ENCODE measurements at regions not wholly inside any gene's neighbourhood (a gene's known extent, or its start where the extent isn't known, plus 50 kb on each side); places are given as distances from the start of the nearest gene placed in this dataset.
A peak's percentile ranks its signal among the peaks of the same experiment; 100 is the strongest.
"Not testable (repeated sequence)": the region's sequence is repeated elsewhere in the genome, so short reads cannot be mapped to it uniquely, and the experiment has no call there.

DNA sequence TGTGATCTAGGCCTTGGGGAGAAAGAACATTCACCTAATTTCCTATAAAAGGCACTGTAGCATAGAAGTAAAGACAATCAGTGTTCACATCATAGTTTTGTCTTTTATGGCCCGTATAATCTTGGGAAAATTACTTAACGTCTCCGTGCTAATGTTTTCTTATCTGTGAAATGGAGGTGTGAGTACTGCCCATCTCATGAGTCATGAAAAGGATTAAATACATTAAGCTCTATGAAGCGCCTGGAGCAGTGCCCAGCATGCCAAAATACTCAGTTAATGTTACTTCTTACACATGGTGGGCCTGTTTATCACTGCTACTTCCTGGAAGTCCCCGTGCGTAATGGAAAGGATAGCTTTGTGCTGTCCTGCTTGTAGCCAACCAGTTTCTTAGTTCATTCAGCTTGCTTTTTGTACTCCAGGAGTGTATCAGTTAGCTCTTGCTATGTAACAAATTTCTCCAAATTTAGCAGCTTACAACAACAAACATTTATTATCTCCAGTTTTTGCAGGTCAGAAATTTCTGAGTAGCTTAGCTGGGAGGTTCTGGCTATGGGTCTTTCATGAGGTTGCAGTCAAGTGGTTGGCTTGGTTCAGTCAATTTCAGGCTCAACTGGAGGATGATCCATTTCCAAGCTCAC, 103.6 kb upstream of the BMP2 start:
- no peak for DNase-seq (ENCODE audit: low read depth)
- no peak overlapping the region for H3K4me3 ChIP-seq (ENCODE audit: low read depth, low read length)
- TF ChIP-seq, protein P1, sequence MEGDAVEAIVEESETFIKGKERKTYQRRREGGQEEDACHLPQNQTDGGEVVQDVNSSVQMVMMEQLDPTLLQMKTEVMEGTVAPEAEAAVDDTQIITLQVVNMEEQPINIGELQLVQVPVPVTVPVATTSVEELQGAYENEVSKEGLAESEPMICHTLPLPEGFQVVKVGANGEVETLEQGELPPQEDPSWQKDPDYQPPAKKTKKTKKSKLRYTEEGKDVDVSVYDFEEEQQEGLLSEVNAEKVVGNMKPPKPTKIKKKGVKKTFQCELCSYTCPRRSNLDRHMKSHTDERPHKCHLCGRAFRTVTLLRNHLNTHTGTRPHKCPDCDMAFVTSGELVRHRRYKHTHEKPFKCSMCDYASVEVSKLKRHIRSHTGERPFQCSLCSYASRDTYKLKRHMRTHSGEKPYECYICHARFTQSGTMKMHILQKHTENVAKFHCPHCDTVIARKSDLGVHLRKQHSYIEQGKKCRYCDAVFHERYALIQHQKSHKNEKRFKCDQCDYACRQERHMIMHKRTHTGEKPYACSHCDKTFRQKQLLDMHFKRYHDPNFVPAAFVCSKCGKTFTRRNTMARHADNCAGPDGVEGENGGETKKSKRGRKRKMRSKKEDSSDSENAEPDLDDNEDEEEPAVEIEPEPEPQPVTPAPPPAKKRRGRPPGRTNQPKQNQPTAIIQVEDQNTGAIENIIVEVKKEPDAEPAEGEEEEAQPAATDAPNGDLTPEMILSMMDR (IDR thresholded peaks at IDR 0.05; ENCODE audit: insufficient read depth, low read depth, low read length, missing control alignments): no peak

DNA sequence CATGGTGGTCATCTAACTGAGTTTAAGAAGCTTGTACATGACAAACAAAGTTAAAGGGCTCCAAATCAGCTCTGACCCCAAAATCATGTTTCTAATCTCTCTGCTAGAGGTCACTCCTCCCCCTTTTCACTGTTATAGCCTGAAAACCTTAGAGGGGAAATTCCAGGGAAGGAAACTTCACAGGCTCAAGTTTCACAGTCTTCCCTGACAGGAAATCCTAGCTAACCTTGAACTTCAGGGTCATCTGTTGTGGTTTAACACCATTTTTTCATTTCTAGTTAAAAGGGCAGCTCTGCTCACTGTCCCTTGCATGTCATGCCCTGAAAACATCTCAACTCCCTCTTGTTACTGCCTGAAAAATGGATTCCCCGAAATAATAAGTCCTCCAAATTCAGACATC, 104.4 kb upstream of the BMP2 start:
- TF ChIP-seq, protein P1 (IDR thresholded peaks at IDR 0.05; ENCODE audit: insufficient read depth, low read depth, low read length, missing control alignments): no peak
- H3K4me3 ChIP-seq (ENCODE audit: low read depth, low read length): no peak overlapping the region
- DNase-seq (ENCODE audit: low read depth): peak; percentile 14

DNA sequence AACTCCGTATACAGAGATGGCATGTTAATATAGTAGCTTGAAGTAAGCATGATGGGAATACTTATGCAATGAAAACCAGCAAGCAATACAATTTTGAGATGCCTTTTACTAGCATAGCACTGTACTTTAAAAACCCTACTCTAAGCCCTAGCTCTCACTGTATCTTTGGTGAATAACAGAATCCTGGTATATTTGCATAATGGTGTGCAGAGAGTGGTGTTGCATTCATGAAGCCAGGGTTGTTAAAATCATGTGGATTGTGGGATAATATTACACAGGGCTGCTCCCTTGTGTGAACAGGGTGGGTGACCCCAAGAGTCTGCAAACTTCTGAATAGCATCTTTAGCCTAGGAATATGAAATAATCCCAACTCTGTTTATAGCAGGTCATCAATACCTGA, 105.2 kb upstream of the BMP2 start:
- no peak for DNase-seq (ENCODE audit: low read depth)
- H3K4me3 ChIP-seq (ENCODE audit: low read depth, low read length): no peak overlapping the region
- TF ChIP-seq, protein P1 (IDR thresholded peaks at IDR 0.05; ENCODE audit: insufficient read depth, low read depth, low read length, missing control alignments): no peak

DNA sequence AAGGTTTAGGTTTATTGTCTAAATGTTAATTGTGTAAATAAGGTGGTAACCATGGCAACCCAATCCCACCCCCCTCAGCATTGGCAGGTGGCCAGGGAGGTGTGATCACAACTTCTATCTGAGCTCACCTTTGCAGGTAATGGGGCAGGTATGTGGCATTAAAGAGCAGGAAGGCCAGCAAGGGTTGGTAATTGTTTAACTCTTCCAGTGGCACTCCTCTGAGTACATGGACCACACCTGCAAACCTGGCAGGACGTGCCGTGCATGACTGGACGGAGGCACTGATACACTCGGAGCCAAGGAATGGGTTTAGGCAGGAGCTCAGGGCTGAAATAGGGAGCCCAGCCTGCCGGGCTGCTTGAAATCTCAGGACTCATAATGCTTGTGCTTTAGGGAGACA, 107.0 kb upstream of the BMP2 start:
- DNase-seq (ENCODE audit: low read depth): no peak
- TF ChIP-seq, protein P1 (IDR thresholded peaks at IDR 0.05; ENCODE audit: insufficient read depth, low read depth, low read length, missing control alignments): no peak
- H3K4me3 ChIP-seq (ENCODE audit: low read depth, low read length): no peak overlapping the region

DNA sequence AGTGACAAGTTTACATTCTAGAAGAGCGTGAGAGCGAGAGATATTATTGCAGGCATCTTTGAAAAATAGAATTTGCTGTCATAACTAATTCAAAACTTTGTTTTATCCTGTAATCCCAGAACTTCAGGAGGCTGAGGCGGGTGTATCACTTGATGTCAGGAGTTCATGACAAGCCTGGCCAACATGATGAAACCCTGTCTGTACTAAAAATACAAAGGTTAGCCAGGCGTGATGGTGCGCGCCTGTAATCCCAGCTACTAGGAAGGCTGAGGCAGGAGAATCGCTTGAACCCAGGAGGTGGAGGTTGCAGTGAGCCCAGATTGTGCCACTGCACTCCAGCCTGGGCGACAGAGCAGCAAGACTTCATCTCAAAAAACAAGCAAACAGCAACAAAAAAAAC, 108.6 kb upstream of the BMP2 start:
- H3K4me3 ChIP-seq (ENCODE audit: low read depth, low read length); DNase-seq (ENCODE audit: low read depth): not testable (repeated sequence)

DNA sequence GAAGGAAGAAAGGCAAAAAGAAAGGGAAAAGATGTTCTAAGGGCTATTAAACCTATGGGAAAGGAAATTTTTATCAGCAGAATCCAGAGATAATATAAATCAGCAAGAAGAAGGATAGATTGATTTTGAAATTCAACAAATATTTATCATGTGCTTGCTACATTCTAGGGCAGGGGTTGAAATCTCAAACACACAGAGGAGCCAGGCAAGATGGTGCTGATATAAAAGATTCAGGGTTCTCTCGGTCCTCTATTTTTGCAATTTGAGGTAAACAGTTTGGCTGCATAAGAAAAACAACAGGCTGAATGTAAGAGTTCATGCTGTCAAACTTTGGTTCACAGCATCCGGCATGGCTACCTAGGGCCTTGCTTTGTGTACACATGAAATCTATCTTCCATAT, 109.6 kb upstream of the BMP2 start:
- no peak overlapping the region for H3K4me3 ChIP-seq (ENCODE audit: low read depth, low read length)
- no peak for DNase-seq (ENCODE audit: low read depth)
- TF ChIP-seq, protein P1 (IDR thresholded peaks at IDR 0.05; ENCODE audit: insufficient read depth, low read depth, low read length, missing control alignments): no peak

DNA sequence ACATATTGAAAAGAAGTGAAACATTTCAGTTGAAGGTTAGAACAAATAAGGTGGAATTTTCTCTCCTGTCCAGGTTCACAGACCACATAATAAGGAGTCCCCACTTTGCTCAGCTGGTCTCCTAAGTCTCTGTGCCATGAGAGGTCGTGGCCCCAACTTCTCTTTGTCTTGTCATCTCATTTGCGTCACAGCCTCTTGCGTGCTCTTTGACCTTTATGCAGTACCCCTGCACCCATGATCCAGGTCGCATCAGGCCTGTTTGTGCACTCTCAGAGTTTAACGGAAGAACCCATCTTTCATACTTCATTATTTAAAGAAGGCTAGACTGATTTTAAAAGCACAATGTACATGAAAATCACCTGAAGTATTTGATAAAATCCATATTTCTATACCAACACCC, 110.4 kb upstream of the BMP2 start:
- no peak overlapping the region for H3K4me3 ChIP-seq (ENCODE audit: low read depth, low read length)
- TF ChIP-seq, protein P1 (IDR thresholded peaks at IDR 0.05; ENCODE audit: insufficient read depth, low read depth, low read length, missing control alignments): no peak

More for the DNA sequence above, 110.4 kb upstream of the BMP2 start:
- no peak for DNase-seq (ENCODE audit: low read depth)

Data from GM12865 (cell line).